HCT116 (cell line): ENCODE measurements at regions not wholly inside any gene's neighbourhood (a gene's known extent, or its start where the extent isn't known, plus 50 kb on each side); places are given as distances from the start of the nearest gene placed in this dataset.

Experiments
- ATAC-seq: fragments of 200-7000 bp; cut with Tn5 transposase; 2 replicates; pipeline ENCODE4 v1.9.1; 2020; ENCODE audit warnings: mild to moderate bottlenecking, moderate library complexity
- BruUV-seq: library from RNA; stranded (reverse); fragments of 400-500 nt; replicated peaks from 2 replicates; lab custom pipeline; 2021; lab: Mats Ljungman, UMichigan
- CTCF ChIA-PET: fragments of 300-600 bp; sonication (Branson Sonifier 250); formaldehyde crosslinking; loops from one replicate; lab custom pipeline; 2021; ENCODE audit warnings: antibody characterized with exemption; lab: Charles Lee
- POLR2A ChIA-PET: fragments of 300-600, 350-600 bp; sonication (Branson Sonifier 250); formaldehyde crosslinking; loops from one replicate; lab custom pipeline; 2021; ENCODE audit warnings: antibody characterized with exemption; lab: Charles Lee
- RAD21 ChIA-PET, 2 experiments: fragments of 300-600 bp; sonication (Branson Sonifier 250); formaldehyde crosslinking; loops; one replicate each; lab custom pipeline; 2023; ENCODE audit warnings: low total read pairs in 2 of 2; ENCODE audit not compliant: uncharacterized antibody in 2 of 2, unreplicated experiment in 2 of 2, low non-redundant PET in 1 of 2; lab: Charles Lee
- DNase-seq: peaks from one replicate; pipeline ENCODE4 v3.0.0-alpha.2; 2010; ENCODE audit warnings: low read depth, low spot score
- H2AFZ ChIP-seq: fragments of 200-600 bp; shearing (Covaris generic), sonication (generic); 2 replicates; pipeline ENCODE4 v1.6.1; 2017; ENCODE audit warnings: low read depth, mixed run types, mixed read lengths, antibody characterized with exemption, low read length; ENCODE audit not compliant: poor library complexity, severe bottlenecking
- H3K27ac ChIP-seq: 2 replicates; pipeline ENCODE4 v1.5.1; 2012; ENCODE audit warnings: low read depth, low read length
- H3K27me3 ChIP-seq: fragments of 200-600 bp; sonication (generic); 2 replicates; pipeline ENCODE4 v1.6.1; 2016; ENCODE audit warnings: mixed run types, low read length, mixed read lengths; ENCODE audit not compliant: insufficient read depth
- H3K36me3 ChIP-seq, 2 experiments: fragments of 200-500 bp in 1 of 2; fragments of 200-600 bp in 1 of 2; sonication (Bioruptor generic) in 1 of 2; sonication (generic) in 1 of 2; 2 replicates each; pipeline versions ENCODE4 v1.5.1 to v1.6.1; 2014 to 2016; ENCODE audit warnings: low read length in 2 of 2, inconsistent platforms in 1 of 2, mixed read lengths in 1 of 2, mixed run types in 1 of 2; ENCODE audit not compliant: insufficient read depth in 2 of 2, control insufficient read depth in 1 of 2
- H3K4me1 ChIP-seq, 2 experiments: fragments of 200-600 bp in 1 of 2; sonication (generic) in 1 of 2; 2 replicates each; pipeline versions ENCODE4 v1.5.1 to v1.6.1; 2012 to 2017; ENCODE audit warnings: low read length in 2 of 2, inconsistent platforms in 1 of 2, mild to moderate bottlenecking in 1 of 2, mixed read lengths in 1 of 2, mixed run types in 1 of 2, moderate library complexity in 1 of 2; ENCODE audit not compliant: insufficient read depth in 2 of 2, control insufficient read depth in 1 of 2
- H3K4me2 ChIP-seq: fragments of 200-600 bp; sonication (generic); 2 replicates; pipeline ENCODE4 v1.6.1; 2017; ENCODE audit warnings: mixed run types, low read length, mixed read lengths
- H3K4me3 ChIP-seq, 2 experiments: fragments of 200-600 bp in 1 of 2; sonication (generic) in 1 of 2; replicated peaks in 1 of 2; 2 replicates each; pipeline ENCODE4 v1.5.1; 2011 to 2016; ENCODE audit warnings: low read length in 2 of 2, control low read depth in 1 of 2, low read depth in 1 of 2, mild to moderate bottlenecking in 1 of 2, mixed read lengths in 1 of 2, mixed run types in 1 of 2
- H3K79me2 ChIP-seq: fragments of 200-600 bp; sonication (generic); 2 replicates; pipeline ENCODE4 v1.6.1; 2017; ENCODE audit warnings: mild to moderate bottlenecking, mixed run types, low read length, moderate library complexity, mixed read lengths; ENCODE audit not compliant: insufficient read depth
- H3K9ac ChIP-seq: fragments of 200-600 bp; sonication (generic); 2 replicates; pipeline ENCODE4 v1.6.1; 2016; ENCODE audit warnings: low read length, mixed read lengths
- H3K9me2 ChIP-seq: fragments of 200-600 bp; sonication (generic), shearing (Covaris generic); 2 replicates; pipeline ENCODE4 v1.6.1; 2017; ENCODE audit warnings: mixed run types, mild to moderate bottlenecking, moderate library complexity; ENCODE audit not compliant: insufficient read depth
- H3K9me3 ChIP-seq, 2 experiments: fragments of 200-500 bp in 1 of 2; fragments of 200-600 bp in 1 of 2; sonication (Bioruptor generic) in 1 of 2; sonication (generic) in 1 of 2; 2 replicates each; pipeline ENCODE4 v1.6.1; 2014 to 2017; ENCODE audit warnings: low read length in 2 of 2, mixed read lengths in 2 of 2, inconsistent platforms in 1 of 2, low read depth in 1 of 2, mild to moderate bottlenecking in 1 of 2, mixed run types in 1 of 2, moderate library complexity in 1 of 2; ENCODE audit not compliant: control insufficient read depth in 1 of 2, insufficient read depth in 1 of 2
- H4K20me1 ChIP-seq: fragments of 200-600 bp; sonication (generic), shearing (Covaris generic); 2 replicates; pipeline ENCODE4 v1.6.1; 2017; ENCODE audit warnings: mixed run types, mild to moderate bottlenecking, moderate library complexity; ENCODE audit not compliant: insufficient read depth
- CEBPB ChIP-seq: IDR thresholded peaks from 2 replicates; pipeline ENCODE4 v1.6.1; 2012; ENCODE audit warnings: low read depth
- CTCF ChIP-seq, 3 experiments: fragments of 200-600 bp in 1 of 3; sonication (generic) in 1 of 3; IDR thresholded peaks in 2 of 3; conservative IDR thresholded peaks in 1 of 3; 2 replicates each; pipeline ENCODE4 v1.5.1; 2012 to 2017; ENCODE audit warnings: low read depth in 2 of 3, low read length in 2 of 3, antibody characterized with exemption in 1 of 3, borderline replicate concordance in 1 of 3, control low read depth in 1 of 3, mild to moderate bottlenecking in 1 of 3, mixed read lengths in 1 of 3, mixed run types in 1 of 3, moderate library complexity in 1 of 3; ENCODE audit not compliant: insufficient read depth in 1 of 3
- ELF1 ChIP-seq: IDR thresholded peaks from 2 replicates; pipeline ENCODE4 v1.6.1; 2012; ENCODE audit warnings: low read depth, borderline replicate concordance
- RAD21 ChIP-seq: IDR thresholded peaks from 2 replicates; pipeline ENCODE4 v1.6.1; 2012; ENCODE audit warnings: low read depth, mild to moderate bottlenecking
- ZBTB33 ChIP-seq: IDR thresholded peaks from 2 replicates; pipeline ENCODE4 v1.6.1; 2011; ENCODE audit warnings: mild to moderate bottlenecking, low read length, moderate library complexity; ENCODE audit not compliant: insufficient replicate concordance; ENCODE audit errors: extremely low read depth
- intact Hi-C: fragments of 100-400 bp; cut with micrococcal nuclease; formaldehyde crosslinking; loops from 2 replicates; pipeline ENCODE4 v1.10.0; 2022

- POLR2A ChIA-PET: no interaction called here
- Histone ChIP-seq H3K4me3 (no peak overlapping the region), H4K20me1 (no peaks in the 10 kb centered on the region), H3K4me1 (no peaks in the 10 kb centered on the region), H3K9me3 (peaks cover 0 to 21% of the 10 kb centered on the region in 2 experiments; a peak in 3 of 4 replicates), H3K27ac (no peak overlapping the region), H2AFZ (no peak overlapping the region), H3K9me2 (no peaks in the 10 kb centered on the region), H3K79me2 (no peaks in the 10 kb centered on the region), H3K9ac (no peak overlapping the region), H3K4me2 (no peak overlapping the region), H3K36me3 (no peaks in the 10 kb centered on the region), H3K27me3 (no peaks in the 10 kb centered on the region)
- intact Hi-C loops: no loop called here
- CTCF ChIA-PET: no interaction called here
- no peak for TF ChIP-seq ZBTB33
- TF ChIP-seq RAD21: no peak
- TF ChIP-seq ELF1: no peak
- TF ChIP-seq CEBPB: no peak
- no peak for TF ChIP-seq CTCF (IDR thresholded peaks at IDR 0.05 in 2 of 3, conservative IDR thresholded peaks at IDR 0.05 in 1 of 3; ENCODE audit: borderline replicate concordance in 1 of 3, insufficient read depth in 1 of 3, low read depth in 2 of 3, low read length in 2 of 3)
- no peak for ATAC-seq
- DNase-seq: no peak
- RAD21 ChIA-PET: no interaction called here
- no TSS peak for BruUV-seq
Observed at GRCh38 chr13:53622456-53622855, 593.8 kb downstream of the OLFM4 start.
